Left ventricle myocardium superior (tissue), 1 donor: ENCODE measurements at regions not wholly inside any gene's neighbourhood (a gene's known extent, or its start where the extent isn't known, plus 50 kb on each side); places are given as distances from the start of the nearest gene placed in this dataset.
"Not testable (repeated sequence)": the region's sequence is repeated elsewhere in the genome, so short reads cannot be mapped to it uniquely, and the experiment has no call there.

Experiments used
- ATAC-seq: fragments of 200-7000 bp; cut with Tn5 transposase; one replicate; pipeline ENCODE4 v1.9.1; 2020; ENCODE audit warnings: mild to moderate bottlenecking, moderate library complexity
- DNase-seq: peaks from one replicate; pipeline ENCODE4 v3.0.0-alpha.2; 2020
- intact Hi-C: fragments of 100-400 bp; cut with micrococcal nuclease; formaldehyde crosslinking; loops from one replicate; pipeline ENCODE4 v1.11.0; 2022
- donor health status: DM: no; HTN: yes; CAD: no; lungs with severe emphysema.

DNA sequence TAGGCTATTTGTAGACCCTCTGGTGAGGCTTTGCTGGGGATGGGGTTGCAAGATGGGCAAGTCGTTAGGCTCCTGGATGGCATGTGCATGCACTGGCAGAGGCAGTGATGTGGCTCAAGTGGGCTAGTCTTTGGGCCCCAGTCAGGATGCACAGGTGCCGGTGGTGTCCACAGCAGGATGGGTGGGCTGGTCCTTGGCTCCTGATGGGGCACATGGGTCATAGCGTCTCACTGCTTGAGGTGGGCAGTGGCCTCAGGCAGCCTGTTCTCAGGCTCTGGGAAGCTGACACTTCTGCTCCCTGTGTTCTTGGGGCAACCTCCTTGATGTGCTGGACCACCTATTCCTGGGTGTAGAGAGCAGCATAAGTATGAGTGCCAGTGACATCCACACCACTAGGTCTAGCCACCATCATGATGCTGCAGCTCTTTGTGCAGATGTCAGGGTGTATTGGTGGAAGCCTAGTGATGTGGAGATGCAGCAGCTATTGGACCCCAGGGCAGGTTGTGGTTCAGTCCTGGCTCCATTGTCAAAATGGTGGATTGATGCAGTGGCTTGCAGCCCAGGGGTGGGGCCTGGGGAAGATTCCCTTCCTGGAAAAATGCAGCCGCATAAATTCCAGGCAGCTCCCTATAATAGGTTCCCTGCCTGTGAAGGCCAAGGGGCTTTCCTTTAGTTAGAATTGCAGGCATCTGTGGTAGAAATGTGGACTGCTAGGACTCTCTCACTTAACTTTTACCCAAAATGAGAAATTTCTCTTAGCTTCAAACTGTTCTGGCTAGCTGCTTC, 742.5 kb upstream of the MDGA2 start:
- intact Hi-C loops: no loop called here
- ATAC-seq (no peak), DNase-seq (no peak)

DNA sequence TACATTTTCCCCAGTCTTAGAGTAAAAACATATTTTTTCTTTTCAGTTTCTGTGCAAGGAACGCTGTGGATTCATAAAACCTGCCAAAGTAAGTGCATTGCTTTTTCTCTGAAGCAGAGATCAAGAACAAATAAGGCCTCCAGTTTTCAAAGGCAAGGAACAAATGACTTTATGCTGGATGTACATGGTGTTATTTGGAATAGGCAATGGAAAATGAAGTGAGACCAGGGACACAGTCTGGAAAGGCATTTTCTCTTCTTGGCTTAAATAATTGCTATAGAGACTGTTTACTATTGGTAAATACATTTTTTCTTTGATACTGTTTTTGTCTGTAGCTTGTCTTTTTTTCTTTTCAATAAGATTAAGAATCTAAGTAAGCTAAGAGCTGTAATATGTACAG, 725.9 kb upstream of the MDGA2 start:
- ATAC-seq (no peak), DNase-seq (no peak)
- intact Hi-C loops: no loop called here

DNA sequence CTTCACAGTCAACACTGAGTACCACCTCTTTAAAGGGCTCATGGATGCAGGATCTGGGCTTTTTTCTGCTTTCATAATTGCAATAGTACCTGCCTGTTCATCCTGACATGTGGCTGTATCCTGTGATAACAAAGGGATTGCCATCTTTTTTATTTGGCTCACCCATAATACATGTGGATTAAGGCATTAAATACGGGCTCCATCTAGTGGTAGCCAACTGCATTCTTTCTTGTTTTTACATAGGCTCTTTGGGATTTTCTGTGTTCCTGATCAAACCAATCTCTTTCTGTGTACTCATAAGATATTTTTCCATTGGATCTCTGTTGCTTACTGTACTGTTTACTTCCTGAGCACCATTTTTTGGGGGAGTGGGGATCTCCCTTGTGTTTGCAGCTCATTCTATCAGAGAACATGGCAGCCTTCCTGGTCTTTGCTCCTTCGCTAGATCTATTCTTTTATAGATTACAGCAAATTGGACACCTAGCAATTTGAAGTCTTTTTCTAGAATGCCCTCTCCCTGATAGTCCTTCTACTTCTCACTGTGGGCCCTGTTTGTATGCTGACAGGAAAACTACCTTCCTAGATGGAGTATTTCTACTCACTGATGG, 723.4 kb upstream of the MDGA2 start:
- intact Hi-C loops: no loop called here
- DNase-seq (no peak), ATAC-seq (no peak)

DNA sequence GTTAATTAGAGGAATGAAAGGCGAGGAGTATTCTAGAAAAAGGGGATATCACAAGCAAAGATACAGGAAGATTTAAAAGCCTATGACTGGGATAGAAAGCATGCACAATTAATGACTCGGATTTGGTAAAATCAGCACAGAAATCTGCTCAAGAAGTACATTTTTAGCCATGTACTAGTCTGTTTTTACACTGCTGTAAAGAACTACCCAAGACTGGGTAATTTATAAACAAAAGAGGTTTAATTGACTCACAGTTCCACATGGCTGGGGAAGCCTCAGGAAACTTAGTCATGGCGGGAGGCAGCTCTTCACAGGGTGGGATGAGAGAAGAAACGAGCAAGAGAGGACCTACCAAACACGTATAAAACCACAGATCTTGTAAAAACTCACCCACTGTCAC, 716.3 kb upstream of the MDGA2 start:
- ATAC-seq (no peak), DNase-seq (no peak)
- intact Hi-C loops: no loop called here

DNA sequence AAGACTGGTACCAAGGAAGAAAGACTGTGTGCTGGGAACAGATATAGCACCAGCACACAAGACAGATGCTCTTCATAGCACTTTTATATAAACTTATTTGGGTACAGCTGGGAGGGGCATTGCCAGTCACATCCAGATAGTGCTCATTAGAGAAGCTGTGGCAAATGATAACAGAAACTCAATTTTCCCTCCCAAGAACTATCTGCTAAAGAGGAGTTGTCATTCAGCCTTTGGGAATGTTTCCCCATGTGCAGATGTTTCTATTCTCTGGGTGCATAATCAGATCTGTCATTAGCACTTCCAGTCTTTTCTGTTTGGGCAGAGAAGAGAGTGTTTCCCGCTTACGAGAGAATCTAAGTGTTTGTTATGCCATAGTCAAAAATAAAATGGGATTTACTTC, 714.9 kb upstream of the MDGA2 start:
- ATAC-seq (no peak), DNase-seq (no peak)
- intact Hi-C loops: no loop called here

DNA sequence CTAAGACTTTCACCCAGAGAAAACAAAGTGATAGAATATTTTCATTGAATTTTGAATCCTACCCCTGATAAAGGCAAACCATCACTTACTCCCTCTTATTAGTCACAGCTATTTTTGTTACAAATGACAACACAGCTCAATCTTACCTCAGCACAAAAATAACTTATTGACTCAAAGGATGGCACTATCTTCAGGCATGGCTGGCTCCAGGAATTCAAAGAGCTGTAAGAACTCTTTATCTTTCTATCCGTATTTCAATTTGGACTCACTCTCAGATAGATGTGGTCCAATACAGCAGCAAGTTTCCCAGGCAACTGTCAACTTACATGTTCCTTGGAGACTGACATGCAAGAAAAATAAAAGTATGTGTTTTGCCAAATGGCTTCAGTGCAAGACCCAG, 709.4 kb upstream of the MDGA2 start:
- DNase-seq: no peak
- no peak for ATAC-seq
- intact Hi-C loops: no loop called here

DNA sequence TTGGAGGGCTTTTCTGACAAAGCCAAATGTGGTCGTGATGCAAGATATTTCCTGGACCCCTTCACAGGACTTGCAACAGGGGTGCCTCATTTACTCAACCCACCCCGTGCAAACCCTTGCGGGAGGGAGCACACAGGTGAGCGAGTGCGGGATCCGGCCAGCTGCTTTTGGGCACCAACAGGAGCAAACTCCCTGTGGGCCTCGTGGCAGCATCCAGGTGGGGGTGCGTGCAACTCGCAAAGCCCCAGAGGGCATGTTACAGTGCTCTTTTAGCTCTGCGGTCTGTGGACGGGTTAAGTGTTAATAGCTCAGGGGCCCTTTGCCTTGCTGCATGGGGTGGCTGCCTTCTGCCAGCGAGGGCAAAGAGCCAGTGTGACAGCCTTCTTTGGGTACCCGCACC, 707.6 kb upstream of the MDGA2 start:
- intact Hi-C loops: no loop called here
- no peak for ATAC-seq

DNA sequence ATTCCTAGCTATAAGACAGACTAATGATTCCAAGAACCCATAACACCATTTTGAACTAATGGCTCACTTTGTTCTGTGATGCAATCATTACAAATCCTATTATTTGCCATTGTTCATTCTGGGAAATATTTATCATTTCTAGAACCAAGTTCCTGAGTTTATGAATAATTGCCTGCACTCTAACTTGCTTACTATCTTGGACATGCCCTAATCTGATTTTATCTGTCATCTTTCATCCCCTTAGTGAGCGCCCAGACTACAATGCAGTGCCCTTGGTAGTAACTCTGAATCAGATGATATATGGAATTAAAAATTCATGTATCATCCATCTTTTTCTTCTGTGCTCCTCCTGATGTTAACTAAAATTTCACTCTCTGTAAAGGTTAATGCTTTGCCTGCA, 703.1 kb upstream of the MDGA2 start:
- no peak for ATAC-seq
- intact Hi-C loops: no loop called here
- no peak for DNase-seq

More for the DNA sequence above, 707.6 kb upstream of the MDGA2 start:
- DNase-seq: peak; percentile 14

DNA sequence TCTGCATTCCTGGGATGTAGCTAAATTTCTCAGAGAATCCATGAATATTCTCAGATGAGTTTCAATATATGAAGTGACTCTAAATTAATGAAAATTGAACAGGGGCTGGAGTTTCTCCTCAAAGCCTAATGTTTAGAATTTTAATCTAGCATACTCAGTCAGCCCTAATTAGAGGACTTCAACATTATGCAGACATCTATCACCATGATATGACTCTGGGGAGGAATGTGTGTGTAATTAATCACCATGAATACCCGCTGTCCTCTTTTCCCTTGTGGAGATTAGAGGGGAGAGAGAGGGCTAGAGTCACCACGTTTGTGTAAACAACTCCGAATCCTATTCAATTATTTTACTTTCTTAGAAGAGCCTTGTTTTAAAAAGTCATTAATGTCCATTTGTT, 698.6 kb upstream of the MDGA2 start:
- intact Hi-C loops: no loop called here
- ATAC-seq (no peak), DNase-seq (no peak)

DNA sequence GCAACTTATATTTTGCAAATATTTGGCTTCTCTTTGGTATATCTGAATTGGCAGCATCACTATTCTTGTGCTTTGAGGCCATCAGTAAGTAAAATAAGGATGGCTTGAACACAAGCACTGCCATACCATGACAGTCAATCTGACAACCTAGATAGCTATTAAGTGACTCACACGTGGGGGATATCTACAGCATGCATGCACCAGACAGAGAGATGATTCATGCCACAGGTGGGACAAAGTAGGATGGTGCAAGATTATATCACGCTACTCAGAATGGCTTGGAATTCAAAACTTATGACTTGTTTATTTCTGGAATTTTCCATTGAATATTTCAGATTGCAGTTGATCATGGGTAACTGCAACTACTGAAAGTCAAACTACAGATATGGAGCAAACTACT, 675.6 kb upstream of the MDGA2 start:
- intact Hi-C loops: no loop called here
- ATAC-seq: no peak
- no peak for DNase-seq

DNA sequence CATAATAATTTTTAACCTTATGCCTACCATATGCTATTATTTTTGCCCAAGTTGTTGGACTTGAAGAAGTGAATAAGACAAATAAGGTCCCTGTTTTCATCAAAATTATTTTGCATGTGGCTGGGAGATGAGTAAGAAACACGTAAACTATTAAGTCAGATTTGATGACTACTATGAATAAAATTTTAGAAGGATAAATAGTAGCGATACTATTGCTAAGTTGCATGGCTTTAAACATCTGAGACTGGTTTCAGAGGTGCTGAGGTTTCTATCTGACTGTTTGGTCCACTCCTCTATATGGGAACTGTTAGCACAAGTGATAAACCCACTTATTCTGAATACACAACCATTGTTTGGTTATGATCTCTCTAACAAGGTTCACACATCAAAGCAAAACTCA, 674.3 kb upstream of the MDGA2 start:
- DNase-seq: no peak
- ATAC-seq: no peak
- intact Hi-C loops: no loop called here

DNA sequence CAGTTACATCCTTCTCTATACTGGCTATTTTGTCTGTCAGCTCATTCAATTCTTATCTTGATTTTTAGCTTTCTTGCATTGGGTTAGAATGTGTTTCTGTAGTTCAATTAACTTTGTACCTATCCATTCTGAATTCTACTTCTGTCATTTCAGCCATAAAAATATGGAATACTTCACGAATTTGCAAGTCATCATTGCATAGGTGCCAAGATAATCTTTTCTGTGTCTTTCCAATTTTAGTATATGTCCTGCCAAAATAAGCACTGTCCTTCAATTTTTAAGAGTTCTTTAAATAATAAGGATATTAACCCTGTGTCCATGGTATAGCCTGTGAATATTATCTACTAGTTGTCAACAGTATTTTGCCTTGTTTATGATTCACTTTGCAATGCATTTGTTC, 665.7 kb upstream of the MDGA2 start:
- intact Hi-C loops: no loop called here
- DNase-seq (no peak), ATAC-seq (no peak)

DNA sequence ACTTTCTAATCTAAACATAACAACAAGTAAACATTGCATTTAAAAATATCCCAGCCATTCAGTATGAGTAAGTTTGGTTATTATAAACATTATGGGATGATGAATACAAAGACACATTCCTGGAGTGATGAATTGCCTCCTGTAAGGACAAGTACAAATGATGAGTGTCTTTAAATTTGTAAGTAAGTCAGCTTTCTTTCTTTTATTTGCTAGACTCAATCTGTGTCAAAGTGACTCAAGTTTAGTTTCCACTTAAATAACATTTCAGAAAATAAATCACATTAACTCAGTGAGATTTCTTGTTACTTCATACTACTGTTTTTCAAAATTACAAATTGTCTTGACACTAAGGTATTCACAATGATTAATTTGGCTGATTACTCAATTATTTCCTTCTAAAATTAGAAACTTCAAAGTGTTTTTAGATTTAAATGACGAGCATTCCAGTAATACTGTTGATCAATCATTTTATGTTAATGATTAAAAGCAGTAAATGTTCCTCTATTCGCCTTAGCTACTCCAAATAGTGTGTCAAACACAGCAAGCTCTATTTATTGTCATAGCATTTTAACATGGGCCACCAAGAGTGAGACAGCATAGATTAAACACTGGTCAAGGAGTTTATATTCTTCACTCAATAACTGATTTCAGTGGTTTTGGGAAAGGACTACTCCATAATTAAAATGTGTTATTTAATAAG, 658.0 kb upstream of the MDGA2 start:
- no peak for ATAC-seq
- intact Hi-C loops: no loop called here
- no peak for DNase-seq

DNA sequence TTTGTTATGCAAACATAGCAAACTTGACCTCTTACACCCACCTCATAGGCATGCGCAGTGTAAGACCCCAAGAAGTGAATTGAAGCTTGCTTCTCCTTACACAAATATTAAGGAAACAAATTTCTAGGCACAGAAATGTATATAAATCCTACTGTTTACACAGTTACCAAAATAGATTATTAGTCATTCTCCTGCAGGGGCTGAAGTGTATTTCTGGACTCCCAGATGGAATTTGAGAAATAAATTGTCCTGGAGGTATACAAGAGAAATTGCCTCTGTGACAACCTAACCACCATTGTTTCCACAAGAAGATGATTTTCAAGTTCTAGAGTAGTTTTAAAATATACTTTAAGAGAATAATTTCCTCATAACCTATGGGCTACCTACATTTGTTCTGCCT, 656.0 kb upstream of the MDGA2 start:
- intact Hi-C loops: no loop called here
- ATAC-seq (no peak), DNase-seq (no peak)

DNA sequence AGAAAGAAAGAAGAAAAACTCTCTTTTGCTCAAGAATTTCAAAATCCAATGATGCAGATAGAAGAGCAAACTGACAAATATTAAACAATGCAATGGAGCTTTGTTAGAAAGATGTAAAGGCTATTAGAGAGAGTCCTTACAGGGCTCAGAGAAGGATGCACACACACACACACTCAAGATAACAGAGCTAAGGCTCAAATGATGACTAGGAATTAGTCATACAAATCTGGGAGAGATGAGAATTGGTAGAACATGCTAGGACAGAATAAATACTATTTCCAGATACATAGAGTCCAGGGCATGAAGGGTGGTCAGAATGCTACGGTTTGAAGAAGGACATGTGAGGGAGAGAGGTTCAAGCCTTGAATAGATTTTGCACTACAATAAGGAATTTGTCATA, 650.1 kb upstream of the MDGA2 start:
- intact Hi-C loops: no loop called here
- ATAC-seq (no peak), DNase-seq (no peak)

DNA sequence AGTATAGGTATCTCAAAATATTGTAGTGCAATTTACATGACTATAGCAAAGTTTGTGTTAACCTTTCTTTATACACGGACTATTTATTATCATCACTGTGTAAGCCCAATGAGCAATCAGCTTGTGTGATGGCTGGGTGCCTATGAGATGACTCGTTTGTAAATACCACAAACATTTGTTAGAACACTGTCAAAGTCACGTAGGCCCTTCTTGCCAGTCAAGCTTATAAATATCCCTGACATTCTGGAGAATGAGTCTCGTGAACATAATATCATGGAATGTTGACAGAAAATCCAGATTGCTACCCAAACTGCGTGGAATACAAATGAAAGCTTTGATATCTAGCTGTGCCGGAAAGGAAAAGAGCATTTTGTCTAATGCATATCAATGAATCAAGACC, 648.3 kb upstream of the MDGA2 start:
- intact Hi-C loops: no loop called here
- DNase-seq: no peak
- ATAC-seq: no peak

DNA sequence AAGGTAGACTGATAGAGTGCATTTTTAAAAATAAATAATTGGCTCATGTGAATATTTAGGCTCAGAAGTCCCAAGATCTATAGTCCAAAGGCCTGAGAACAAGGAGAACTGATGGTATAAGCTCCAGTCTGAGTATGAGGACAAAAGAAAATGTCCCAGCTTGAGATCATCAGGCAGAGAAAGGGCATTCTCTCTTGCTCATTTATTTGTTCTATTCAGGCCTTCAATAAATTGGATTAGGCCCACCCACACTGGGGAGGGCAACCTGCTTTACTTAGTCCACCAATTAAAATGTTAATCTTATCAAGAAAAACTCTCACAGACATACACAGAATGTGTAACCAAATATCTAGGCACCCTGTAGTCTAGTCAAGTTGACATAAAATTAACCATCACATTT, 644.4 kb upstream of the MDGA2 start:
- DNase-seq (no peak), ATAC-seq (no peak)
- intact Hi-C loops: no loop called here

DNA sequence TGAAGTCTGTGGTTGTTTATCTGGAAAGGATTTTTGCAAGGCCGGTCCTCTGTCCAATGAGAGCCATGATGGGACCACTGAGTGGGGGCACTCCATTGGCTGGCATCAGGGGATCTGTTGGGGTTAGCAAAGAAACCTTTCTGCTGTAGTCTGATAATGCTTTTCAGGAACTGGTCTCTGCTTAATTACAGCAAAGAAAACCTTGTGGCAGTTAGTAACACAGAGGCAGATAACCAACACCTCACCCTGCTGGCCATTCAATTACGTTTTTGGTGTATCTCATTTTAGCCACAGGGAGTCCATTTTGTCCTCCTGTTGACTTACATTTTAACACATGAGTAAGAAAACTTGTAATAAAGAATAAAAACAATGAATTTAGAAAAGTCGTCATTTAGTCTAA, 629.3 kb upstream of the MDGA2 start:
- no peak for DNase-seq
- intact Hi-C loops: no loop called here

DNA sequence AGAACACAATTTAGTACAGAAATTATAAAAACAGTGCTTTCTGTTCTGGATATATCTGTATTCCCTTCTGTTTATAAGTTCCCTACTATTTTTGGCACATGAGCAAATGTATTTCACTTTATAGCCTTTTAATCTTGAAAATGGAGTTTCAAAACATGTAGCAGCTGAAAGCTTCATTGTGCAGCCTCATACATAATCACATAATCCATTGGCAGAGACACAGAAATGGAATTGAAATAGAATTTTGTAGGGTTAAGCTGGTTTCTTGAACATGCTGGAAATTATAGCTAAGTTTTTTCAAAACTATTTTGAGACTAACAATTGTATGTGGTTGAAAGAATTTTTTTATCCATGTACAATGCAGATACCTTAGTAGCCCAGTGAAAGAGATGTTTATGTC, 614.3 kb upstream of the MDGA2 start:
- DNase-seq: no peak
- no peak for ATAC-seq
- intact Hi-C loops: no loop called here

More for the DNA sequence above, 629.3 kb upstream of the MDGA2 start:
- ATAC-seq: no peak

DNA sequence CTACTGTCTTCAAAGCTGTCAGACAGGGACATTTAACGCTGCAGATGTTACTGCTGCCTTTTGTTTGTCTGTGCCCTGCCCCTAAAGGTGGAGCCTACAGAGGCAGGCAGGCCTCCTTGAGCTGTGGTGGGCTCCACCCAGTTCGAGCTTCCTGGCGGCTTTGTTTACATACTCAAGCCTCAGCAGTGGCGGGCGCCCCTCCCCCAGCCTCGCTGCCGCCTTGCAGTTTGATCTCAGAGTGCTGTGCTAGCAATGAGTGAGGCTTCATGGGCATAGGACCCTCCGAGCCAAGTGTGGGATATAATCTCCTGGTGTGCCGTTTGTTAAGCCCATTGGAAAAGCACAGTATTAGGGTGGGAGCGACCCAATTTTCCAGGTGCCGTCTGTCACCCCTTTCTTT, 609.8 kb upstream of the MDGA2 start:
- ATAC-seq, intact Hi-C loops, DNase-seq: not testable (repeated sequence)

DNA sequence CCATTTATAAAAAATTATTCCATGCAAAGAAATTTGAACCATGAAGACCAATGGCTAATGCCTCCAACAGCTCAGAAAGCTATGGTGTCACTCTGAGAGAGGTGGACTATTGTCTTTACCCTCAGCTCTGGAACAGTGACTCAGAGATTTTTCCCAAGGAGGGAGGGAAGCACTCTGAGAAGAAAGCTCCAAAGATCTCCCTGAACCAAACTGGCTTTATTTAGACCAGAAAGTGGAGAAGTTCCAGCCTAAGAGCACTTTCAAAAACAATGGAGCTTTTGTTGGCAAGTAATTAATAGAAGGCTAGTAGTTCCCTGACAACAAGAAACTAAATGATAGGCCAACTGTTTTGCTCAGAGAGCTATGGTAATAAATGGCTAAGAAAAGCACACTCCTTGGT, 599.9 kb upstream of the MDGA2 start:
- ATAC-seq (peak; percentile 38), DNase-seq (no peak)
- intact Hi-C loops: no loop called here
